ENCODE measurements at regions not wholly inside any gene's neighbourhood (a gene's known extent, or its start where the extent isn't known, plus 50 kb on each side); places are given as distances from the start of the nearest gene placed in this dataset.

GRCh38 chr18:60664736-60665135 is 292.2 kb upstream of the MC4R start:
- no peak for DNase-seq

GRCh38 chr18:60667016-60667415 is 294.4 kb upstream of the MC4R start:
- DNase-seq, result no peak

- DNase-seq, result no peak
These were observed 296.0 kb upstream of the MC4R start for GRCh38 chr18:60668583-60668982.

- DNase-seq, result no peak
These were observed 297.4 kb upstream of the MC4R start for GRCh38 chr18:60669938-60670337.

- no peak for DNase-seq
These were observed 298.4 kb upstream of the MC4R start for GRCh38 chr18:60671021-60671420.

GRCh38 chr18:60675126-60675525 is 302.6 kb upstream of the MC4R start:
- no peak for DNase-seq

- DNase-seq, result no peak
These were observed 303.2 kb upstream of the MC4R start for GRCh38 chr18:60675801-60676200.

- DNase-seq, result no peak
These were observed 304.2 kb upstream of the MC4R start for GRCh38 chr18:60676815-60677214.

GRCh38 chr18:60684843-60685513 is 312.4 kb upstream of the MC4R start:
- no peak for DNase-seq

DNA sequence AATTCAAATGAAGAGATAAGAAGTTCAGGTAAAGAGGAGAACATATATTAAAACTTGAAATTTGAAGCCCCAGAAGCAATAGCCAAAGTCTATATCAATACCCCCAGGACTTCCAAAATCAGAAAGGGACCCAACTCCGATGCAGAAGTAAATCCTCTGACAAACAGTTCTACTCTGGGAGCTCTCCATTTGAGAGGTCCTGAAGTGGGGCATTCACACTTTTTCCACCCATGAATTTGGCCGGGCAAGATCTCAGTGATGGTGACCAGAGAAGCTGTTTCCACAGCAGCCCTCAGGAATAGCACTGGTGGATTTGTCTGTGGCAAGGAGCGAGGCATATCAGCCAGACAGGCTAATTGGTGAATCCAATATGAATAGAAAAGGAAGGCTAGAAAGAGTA is 313.6 kb upstream of the MC4R start:
- DNase-seq, result no peak

DNA sequence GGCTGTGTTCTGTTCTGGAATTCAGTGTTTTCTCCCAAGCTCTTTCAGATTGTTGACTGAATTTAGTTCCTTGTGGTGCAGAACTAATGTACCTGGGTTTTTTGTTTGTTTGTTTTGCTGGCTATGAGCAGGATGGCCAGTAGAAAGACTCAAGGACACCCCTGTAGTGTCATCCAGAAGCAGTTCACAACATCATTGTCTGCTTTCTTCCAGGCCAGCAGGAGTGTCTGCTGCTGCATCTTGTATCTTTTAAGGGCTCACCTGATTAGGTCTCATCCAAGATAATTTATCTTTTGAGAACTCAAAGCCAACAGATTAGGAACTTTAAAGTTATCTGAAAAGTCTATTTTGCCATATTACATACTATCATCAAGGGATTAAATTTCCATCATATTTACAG is 318.5 kb upstream of the MC4R start:
- DNase-seq, result no peak

DNA sequence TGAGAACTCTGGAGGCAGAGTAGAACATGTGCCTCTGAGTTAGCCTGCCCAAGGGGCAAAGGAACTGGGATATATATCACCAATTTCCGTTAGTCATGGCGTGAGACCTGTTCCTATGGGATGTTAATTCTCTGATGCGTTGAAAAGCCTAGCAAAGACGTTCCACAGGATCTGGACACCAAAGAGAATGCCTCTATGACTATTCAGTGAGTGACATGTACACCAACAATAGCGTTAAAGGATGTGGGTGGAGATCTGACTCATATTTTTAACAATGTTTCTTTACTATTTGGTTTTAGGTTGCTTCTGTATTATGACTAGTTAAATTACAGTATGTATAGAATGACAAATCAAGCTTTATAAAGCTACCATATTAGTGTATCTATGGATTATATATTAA is 320.9 kb upstream of the MC4R start:
- no peak for DNase-seq

DNA sequence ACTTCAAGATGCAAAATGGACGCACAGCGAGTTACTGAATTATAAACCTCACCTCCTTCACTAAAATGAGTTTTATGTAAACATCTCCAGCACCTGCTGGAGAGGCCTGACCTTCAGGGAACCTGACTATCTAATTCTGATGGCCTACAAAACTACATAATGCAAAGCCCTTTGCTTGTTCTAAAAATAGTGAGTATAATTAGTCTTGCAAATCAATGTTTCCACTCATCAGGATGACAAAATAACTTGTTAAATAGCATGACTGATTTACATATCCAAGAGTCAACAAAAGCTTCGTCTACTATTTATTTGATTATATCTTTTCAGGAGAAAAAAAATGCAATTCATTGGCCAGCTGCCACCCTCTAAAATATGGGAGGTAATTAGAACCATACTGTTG is 326.3 kb upstream of the MC4R start:
- DNase-seq, result no peak

GRCh38 chr18:60722742-60723141 is 350.2 kb upstream of the MC4R start:
- no peak for DNase-seq

GRCh38 chr18:60732143-60732542 is 359.6 kb upstream of the MC4R start:
- DNase-seq, result no peak

- no peak for DNase-seq
These were observed 366.6 kb upstream of the MC4R start for GRCh38 chr18:60739212-60739611.

DNA sequence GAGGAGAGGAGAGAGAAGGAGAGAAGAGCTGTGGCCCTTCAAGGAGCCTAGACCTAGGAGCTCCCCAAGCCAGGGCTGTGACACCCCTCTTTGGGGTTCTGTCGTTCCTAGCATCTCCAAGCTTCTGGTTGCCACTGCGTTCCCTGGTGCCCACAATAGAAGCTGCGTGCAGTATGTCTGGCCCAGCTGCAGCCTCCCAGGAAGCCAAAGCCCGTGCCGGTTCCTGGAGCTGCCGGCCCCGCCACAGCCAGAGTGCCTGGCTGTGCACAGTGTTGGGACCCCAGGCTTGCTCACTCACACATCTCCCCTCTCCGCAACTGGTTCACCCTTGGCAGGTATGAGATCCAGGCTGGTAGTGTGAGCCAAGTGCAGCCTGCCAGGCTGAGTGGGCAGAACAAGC is 367.7 kb upstream of the MC4R start:
- DNase-seq, result no peak

- no peak for DNase-seq
These were observed 373.9 kb upstream of the MC4R start for GRCh38 chr18:60746491-60746890.

DNA sequence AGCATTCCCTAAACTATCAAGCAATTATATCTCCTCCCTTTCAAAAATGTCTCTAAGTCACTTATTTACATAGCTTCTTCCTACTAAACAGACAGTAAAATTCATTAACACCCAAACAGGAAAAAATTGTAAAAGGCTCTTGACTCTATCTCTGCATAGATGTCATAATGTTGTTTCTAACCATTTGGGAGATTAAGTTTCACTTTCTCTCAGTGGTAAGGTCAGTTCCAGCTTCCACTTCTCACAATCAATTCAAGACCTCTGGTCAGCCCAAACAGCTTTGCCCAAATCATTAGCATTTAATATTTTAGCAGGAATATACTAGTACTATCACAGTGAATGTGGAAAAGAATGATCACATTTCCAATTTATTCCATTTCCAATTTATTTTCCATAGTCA is 374.3 kb upstream of the MC4R start:
- no peak for DNase-seq

- DNase-seq, result no peak
These were observed 381.2 kb upstream of the MC4R start for GRCh38 chr18:60753753-60754152.

- DNase-seq, result no peak
These were observed 381.9 kb upstream of the MC4R start for GRCh38 chr18:60754413-60755009.

GRCh38 chr18:60755134-60755533 is 382.6 kb upstream of the MC4R start:
- DNase-seq, result no peak

- no peak for DNase-seq
These were observed 403.4 kb upstream of the MC4R start for GRCh38 chr18:60775978-60776377.

- no peak for DNase-seq
These were observed 411.6 kb upstream of the MC4R start for GRCh38 chr18:60784161-60784560.

- no peak for DNase-seq
These were observed 422.2 kb upstream of the MC4R start for GRCh38 chr18:60794802-60795201.

Data from right forelimb (tissue), 1 donor.